Activated CD4-positive, alpha-beta T cell treated with anti-CD3 and anti-CD28 coated beads, Interleukin-2, amount 50 U/mL, for 1 hour (primary cell): ENCODE measurements at regions not wholly inside any gene's neighbourhood (a gene's known extent, or its start where the extent isn't known, plus 50 kb on each side); places are given as distances from the start of the nearest gene placed in this dataset.
A peak's percentile ranks its signal among the peaks of the same experiment; 100 is the strongest.

Experiments
- DNase-seq: peaks from one replicate; pipeline ENCODE4 v3.0.0-alpha.2; 2020

GRCh38 chr2:217517402-217517801, 485.4 kb downstream of the TNS1 start:
- no peak for DNase-seq

- no peak for DNase-seq
Observed at GRCh38 chr2:217515615-217516309, 487.0 kb downstream of the TNS1 start.

- no peak for DNase-seq
Observed at GRCh38 chr2:217513258-217513657, 489.5 kb downstream of the TNS1 start.

- no peak for DNase-seq
Observed at GRCh38 chr2:217512728-217513127, 490.1 kb downstream of the TNS1 start.

- no peak for DNase-seq
Observed at GRCh38 chr2:217512259-217512658, 490.5 kb downstream of the TNS1 start.

- no peak for DNase-seq
Observed at GRCh38 chr2:217511850-217512249, 490.9 kb downstream of the TNS1 start.

GRCh38 chr2:217510771-217511291, 492.0 kb downstream of the TNS1 start:
- peak; percentile 1 for DNase-seq

GRCh38 chr2:217505303-217505702, 497.5 kb downstream of the TNS1 start:
- no peak for DNase-seq

GRCh38 chr2:217501887-217502286, 500.9 kb downstream of the TNS1 start:
- no peak for DNase-seq

GRCh38 chr2:217497843-217498377, 504.9 kb downstream of the TNS1 start:
- no peak for DNase-seq

GRCh38 chr2:217494557-217494956, 508.2 kb downstream of the TNS1 start:
- DNase-seq = no peak

GRCh38 chr2:217491271-217491670, 511.5 kb downstream of the TNS1 start:
- DNase-seq = no peak

- DNase-seq = no peak
Observed at GRCh38 chr2:217489145-217489960, 513.4 kb downstream of the TNS1 start.

- DNase-seq = no peak
Observed at GRCh38 chr2:217484046-217484445, 518.7 kb downstream of the TNS1 start.

GRCh38 chr2:217482056-217482710, 520.6 kb downstream of the TNS1 start:
- no peak for DNase-seq

- no peak for DNase-seq
Observed at GRCh38 chr2:217481577-217481976, 521.2 kb downstream of the TNS1 start.

- no peak for DNase-seq
Observed at GRCh38 chr2:217479566-217479965, 523.2 kb downstream of the TNS1 start.

GRCh38 chr2:217478831-217479455, 523.9 kb downstream of the TNS1 start:
- DNase-seq = no peak

- no peak for DNase-seq
Observed at GRCh38 chr2:217477583-217477982, 525.2 kb downstream of the TNS1 start.

GRCh38 chr2:217475791-217476190, 527.0 kb downstream of the TNS1 start:
- DNase-seq = no peak

GRCh38 chr2:217475101-217475500, 527.7 kb downstream of the TNS1 start:
- no peak for DNase-seq

- no peak for DNase-seq
Observed at GRCh38 chr2:217471319-217471718, 531.5 kb downstream of the TNS1 start.
